Left forelimb (tissue), 1 donor: ENCODE measurements at regions not wholly inside any gene's neighbourhood (a gene's known extent, or its start where the extent isn't known, plus 50 kb on each side); places are given as distances from the start of the nearest gene placed in this dataset.
"Not testable (repeated sequence)": the region's sequence is repeated elsewhere in the genome, so short reads cannot be mapped to it uniquely, and the experiment has no call there.

Source experiments
- DNase-seq: peaks from one replicate; pipeline ENCODE4 v3.0.0-alpha.2; 2018; ENCODE audit warnings: low spot score

GRCh38 chr12:3420693-3421092 lies 70.3 kb upstream of the PRMT8 start:
- DNase-seq, result peak; percentile 45

- DNase-seq, result no peak
These were observed 69.6 kb upstream of the PRMT8 start for GRCh38 chr12:3421191-3421978.

- not testable (repeated sequence) for DNase-seq
These were observed 66.2 kb upstream of the PRMT8 start for GRCh38 chr12:3424796-3425195.

- no peak for DNase-seq
These were observed 63.0 kb upstream of the PRMT8 start for GRCh38 chr12:3427956-3428355.

GRCh38 chr12:3428631-3429030 lies 62.4 kb upstream of the PRMT8 start:
- DNase-seq, result no peak

- DNase-seq, result not testable (repeated sequence)
These were observed 61.5 kb upstream of the PRMT8 start for GRCh38 chr12:3429523-3429922.

- peak; percentile 14 for DNase-seq
These were observed 59.3 kb upstream of the PRMT8 start for GRCh38 chr12:3431686-3432085.

GRCh38 chr12:3432176-3432742 lies 58.7 kb upstream of the PRMT8 start:
- peak; percentile 53 for DNase-seq

GRCh38 chr12:3432868-3433267 lies 58.1 kb upstream of the PRMT8 start:
- peak; percentile 15 for DNase-seq

GRCh38 chr12:3436461-3437065 lies 54.4 kb upstream of the PRMT8 start:
- peak; percentile 36 for DNase-seq

- DNase-seq, result peak; percentile 48
These were observed 53.0 kb upstream of the PRMT8 start for GRCh38 chr12:3437986-3438385.

GRCh38 chr12:3438401-3438800 lies 52.6 kb upstream of the PRMT8 start:
- DNase-seq, result peak; percentile 12
